Thyroid gland (tissue), 4 donors: ENCODE measurements at regions not wholly inside any gene's neighbourhood (a gene's known extent, or its start where the extent isn't known, plus 50 kb on each side); places are given as distances from the start of the nearest gene placed in this dataset.

Source experiments
- DNase-seq, 2 donors: peaks; one replicate each; pipeline ENCODE4 v3.0.0-alpha.2; 2019
- H3K27ac ChIP-seq, 3 donors: fragments of 200-600 bp; sonication (generic); 1 replicate in 2 of 3; 2 replicates in 1 of 3; pipeline ENCODE4 v1.5.1; 2016 to 2019; ENCODE audit warnings: mild to moderate bottlenecking in 1 of 3, moderate library complexity in 1 of 3
- H3K27me3 ChIP-seq: fragments of 200-600 bp; sonication (generic); one replicate; pipeline ENCODE4 v1.5.1; 2019
- H3K36me3 ChIP-seq, 2 donors: fragments of 200-600 bp; sonication (generic); one replicate each; pipeline ENCODE4 v1.5.1; 2016 to 2019
- H3K4me1 ChIP-seq, 2 donors: fragments of 200-600 bp; sonication (generic); one replicate each; pipeline ENCODE4 v1.5.1; 2017 to 2019
- H3K4me3 ChIP-seq, 3 donors: fragments of 200-600 bp; sonication (generic); replicated peaks in 1 of 3; 1 replicate in 2 of 3; 2 replicates in 1 of 3; pipeline ENCODE4 v1.5.1; 2016; ENCODE audit warnings: mild to moderate bottlenecking in 1 of 3
- H3K9me3 ChIP-seq: fragments of 200-600 bp; sonication (generic); one replicate; pipeline ENCODE4 v1.5.1; 2017
- CTCF ChIP-seq, 6 experiments: fragments of 200-600 bp in 3 of 6; fragments of 450-650 bp in 3 of 6; sonication (generic) in 3 of 6; IDR thresholded peaks; one replicate each; pipeline ENCODE4 v1.5.1; 2016 to 2019; ENCODE audit warnings: antibody characterized with exemption in 6 of 6, mild to moderate bottlenecking in 2 of 6, inconsistent platforms in 1 of 6, moderate library complexity in 1 of 6
- POLR2A ChIP-seq, 2 donors: fragments of 450-650 bp; IDR thresholded peaks; one replicate each; pipeline ENCODE4 v1.6.1; 2017; ENCODE audit warnings: antibody characterized with exemption in 2 of 2, mild to moderate bottlenecking in 2 of 2, moderate library complexity in 1 of 2
- WGBS, 2 donors: methylation state at CpG; one replicate each; pipeline ENCODE4 v1.1.5; 2017; 5-methylcytosine and 5-hydroxymethylcytosine counted together
- intact Hi-C: fragments of 100-400 bp; cut with DNase I; formaldehyde crosslinking; loops from one replicate; pipeline ENCODE4 v1.15.1; 2023

GRCh38 chr16:77581706-77582105, 140.6 kb upstream of the NUDT7 start:
- H3K4me1 ChIP-seq, result peaks cover 11 to 12% of the 10 kb centered on the region in 2 donors
- no peaks in the 10 kb centered on the region for H3K36me3 ChIP-seq
- no peak overlapping the region for H3K27ac ChIP-seq
- TF ChIP-seq POLR2A (IDR thresholded peaks at IDR 0.05) (no peak), CTCF (IDR thresholded peaks at IDR 0.05) (no peak)
- DNase-seq, result no peak
- H3K4me3 ChIP-seq, result no peak overlapping the region
- intact Hi-C loops, result loop anchor here (10.0 kb wide), 1 partner anchor 147 kb away; the partner anchor contains the start of gene ADAMTS18
- WGBS, 2 donors, result 69 to 86% methylated on average over 2 of the region's 2 CpGs
- no peaks in the 10 kb centered on the region for H3K27me3 ChIP-seq
- no peaks in the 10 kb centered on the region for H3K9me3 ChIP-seq

- Histone ChIP-seq H3K27ac (no peak overlapping the region), H3K4me1 (peaks cover 11 to 12% of the 10 kb centered on the region in 2 donors), H3K27me3 (no peaks in the 10 kb centered on the region), H3K36me3 (no peaks in the 10 kb centered on the region), H3K4me3 (no peak overlapping the region), H3K9me3 (no peaks in the 10 kb centered on the region)
- DNase-seq, result peak; percentile 48 to 53
- TF ChIP-seq CTCF (IDR thresholded peaks at IDR 0.05) (peak; percentile 50 to 98 (median 88)), POLR2A (IDR thresholded peaks at IDR 0.05) (no peak)
- WGBS, 2 donors, result 38 to 43% methylated on average over 7 of the region's 7 CpGs
- intact Hi-C loops, result loop anchor here (2.0 to 10.0 kb wide), 2 partner anchors 150 to 348 kb away; partner anchors contain the start of gene ADAMTS18
Measured at GRCh38 chr16:77584205-77584859, 138.0 kb upstream of the NUDT7 start.

GRCh38 chr16:77585379-77586251, 136.7 kb upstream of the NUDT7 start:
- no peak overlapping the region for H3K4me3 ChIP-seq
- no peaks in the 10 kb centered on the region for H3K9me3 ChIP-seq
- no peaks in the 10 kb centered on the region for H3K36me3 ChIP-seq
- H3K4me1 ChIP-seq, result peaks cover 11 to 12% of the 10 kb centered on the region in 2 donors
- intact Hi-C loops, result loop anchor here (2.0 to 10.0 kb wide), 2 partner anchors 151 to 349 kb away; partner anchors contain the start of gene ADAMTS18
- TF ChIP-seq POLR2A (IDR thresholded peaks at IDR 0.05) (no peak), CTCF (IDR thresholded peaks at IDR 0.05) (no peak)
- H3K27me3 ChIP-seq, result no peaks in the 10 kb centered on the region
- 70 to 72% methylated on average over 16 of the region's 16 CpGs for WGBS, 2 donors
- no peak for DNase-seq
- no peak overlapping the region for H3K27ac ChIP-seq

GRCh38 chr16:77588389-77588788, 133.9 kb upstream of the NUDT7 start:
- intact Hi-C loops, result loop anchor here (10.0 kb wide), 1 partner anchor 154 kb away; the partner anchor contains the start of gene ADAMTS18
- Histone ChIP-seq H3K27ac (no peak overlapping the region), H3K27me3 (no peaks in the 10 kb centered on the region), H3K4me1 (no peaks in the 10 kb centered on the region), H3K4me3 (no peak overlapping the region), H3K36me3 (no peaks in the 10 kb centered on the region), H3K9me3 (no peaks in the 10 kb centered on the region)
- WGBS, 2 donors, result 86 to 88% methylated on average over 3 of the region's 3 CpGs
- TF ChIP-seq POLR2A (IDR thresholded peaks at IDR 0.05), result no peak
- TF ChIP-seq CTCF (IDR thresholded peaks at IDR 0.05), result no peak
- DNase-seq, result no peak
